GM23338 (cell line): ENCODE measurements at regions not wholly inside any gene's neighbourhood (a gene's known extent, or its start where the extent isn't known, plus 50 kb on each side); places are given as distances from the start of the nearest gene placed in this dataset.

ENCODE experiments used
- ATAC-seq: fragments of 200-7000 bp; cut with Tn5 transposase; 3 replicates; pipeline ENCODE4 v1.9.1; 2020
- DNase-seq: peaks from one replicate; pipeline ENCODE4 v3.0.0-alpha.2; 2015; ENCODE audit warnings: low spot score
- H2AFZ ChIP-seq: fragments of 200-600 bp; sonication (generic); 2 replicates; pipeline ENCODE4 v1.8.0; 2016; ENCODE audit warnings: antibody characterized with exemption, mild to moderate bottlenecking, moderate library complexity
- H3F3A ChIP-seq: fragments of 200-600 bp; sonication (generic); replicated peaks from 2 replicates; pipeline ENCODE4 v1.8.0; 2017; ENCODE audit warnings: antibody characterized with exemption, mixed run types, low read depth
- H3K27ac ChIP-seq: fragments of 200-600 bp; sonication (generic); 2 replicates; pipeline ENCODE4 v1.6.1; 2016; ENCODE audit warnings: low read depth
- H3K27me3 ChIP-seq: fragments of 200-600 bp; sonication (generic); 2 replicates; pipeline ENCODE4 v1.8.0; 2016; ENCODE audit warnings: mild to moderate bottlenecking, mixed run types, moderate library complexity; ENCODE audit not compliant: insufficient read depth
- H3K36me3 ChIP-seq: fragments of 200-600 bp; sonication (generic); 2 replicates; pipeline ENCODE4 v1.8.0; 2016; ENCODE audit warnings: mild to moderate bottlenecking; ENCODE audit not compliant: insufficient read depth
- H3K4me1 ChIP-seq: fragments of 200-600 bp; sonication (generic); 2 replicates; pipeline ENCODE4 v1.8.0; 2016; ENCODE audit warnings: mild to moderate bottlenecking, moderate library complexity; ENCODE audit not compliant: insufficient read depth
- H3K4me2 ChIP-seq: fragments of 200-600 bp; sonication (generic); 2 replicates; pipeline ENCODE4 v1.7.1; 2017; ENCODE audit warnings: mixed run types
- H3K4me3 ChIP-seq: fragments of 200-600 bp; sonication (generic); 2 replicates; pipeline ENCODE4 v1.6.1; 2016; ENCODE audit warnings: mixed run types
- H3K79me2 ChIP-seq: fragments of 200-600 bp; sonication (generic); replicated peaks from 2 replicates; pipeline ENCODE4 v1.8.0; 2017; ENCODE audit warnings: mild to moderate bottlenecking; ENCODE audit not compliant: insufficient read depth
- H3K9me2 ChIP-seq: fragments of 200-600 bp; sonication (generic); 2 replicates; pipeline ENCODE4 v1.8.0; 2017; ENCODE audit not compliant: insufficient read depth
- H4K20me1 ChIP-seq: fragments of 200-600 bp; sonication (generic); replicated peaks from 2 replicates; pipeline ENCODE4 v1.8.0; 2017; ENCODE audit warnings: mild to moderate bottlenecking; ENCODE audit not compliant: insufficient read depth
- H3K27ac Mint-ChIP-seq: 2 replicates; pipeline ENCODE4 v1.8.0; 2020; ENCODE audit warnings: inconsistent platforms, mild to moderate bottlenecking, moderate library complexity, mixed read lengths
- H3K27me3 Mint-ChIP-seq: 3 replicates; pipeline ENCODE4 v1.8.0; 2022; ENCODE audit warnings: low read depth, mild to moderate bottlenecking, moderate library complexity, mixed read lengths, inconsistent platforms; ENCODE audit not compliant: insufficient read depth, poor library complexity
- H3K36me3 Mint-ChIP-seq: 3 replicates; pipeline ENCODE4 v1.8.0; 2021; ENCODE audit warnings: low read depth, mild to moderate bottlenecking, inconsistent platforms, moderate library complexity, mixed read lengths
- H3K4me1 Mint-ChIP-seq: 3 replicates; pipeline ENCODE4 v1.8.0; 2020; ENCODE audit warnings: mild to moderate bottlenecking, inconsistent platforms, mixed read lengths
- H3K4me3 Mint-ChIP-seq: 3 replicates; pipeline ENCODE4 v1.8.0; 2021; ENCODE audit warnings: moderate library complexity, mild to moderate bottlenecking, inconsistent platforms, mixed read lengths
- H3K9me3 Mint-ChIP-seq: 3 replicates; pipeline ENCODE4 v1.8.0; 2020; ENCODE audit warnings: moderate library complexity, mild to moderate bottlenecking, inconsistent platforms, mixed read lengths
- JUNB ChIP-seq: IDR thresholded peaks from one replicate; pipeline ENCODE4 v1.6.1; 2016; ENCODE audit warnings: antibody characterized with exemption; ENCODE audit not compliant: unreplicated experiment
- NANOG ChIP-seq: IDR thresholded peaks from 2 replicates; pipeline ENCODE4 v1.6.1; 2016; ENCODE audit warnings: antibody characterized with exemption, borderline replicate concordance
- ZNF114 ChIP-seq: fragments of 250-450 bp; sonication (Bioruptor Pico); IDR thresholded peaks from 2 replicates; pipeline ENCODE4 v1.5.0; 2020; ENCODE audit warnings: mild to moderate bottlenecking, moderate library complexity
- ZNF331 ChIP-seq: fragments of 250-450 bp; sonication (Bioruptor Pico); IDR thresholded peaks from 2 replicates; pipeline ENCODE4 v1.5.0; 2020; ENCODE audit warnings: low read depth, mild to moderate bottlenecking, moderate library complexity
- TF ChIP-seq, protein P1 (sequence below): IDR thresholded peaks from one replicate; pipeline ENCODE4 v1.6.1; 2018; ENCODE audit warnings: antibody characterized with exemption; ENCODE audit not compliant: unreplicated experiment
- TF ChIP-seq, protein P2 (sequence below), 2 experiments: fragments of 200-600 bp in 1 of 2; sonication (generic) in 1 of 2; conservative IDR thresholded peaks; 2 replicates each; pipeline versions ENCODE4 v1.5.1 to v1.6.1; 2016 to 2017; ENCODE audit warnings: antibody characterized with exemption in 2 of 2, low read depth in 2 of 2, mild to moderate bottlenecking in 2 of 2, moderate library complexity in 1 of 2
- TF ChIP-seq, protein P3 (sequence below): IDR thresholded peaks from 2 replicates; pipeline ENCODE4 v1.6.1; 2016; ENCODE audit warnings: antibody characterized with exemption
- TF ChIP-seq, protein P4 (sequence below): fragments of 250-450 bp; sonication (Bioruptor Pico); IDR thresholded peaks from 2 replicates; pipeline ENCODE4 v1.5.0; 2020; ENCODE audit warnings: mild to moderate bottlenecking, moderate library complexity

DNA sequence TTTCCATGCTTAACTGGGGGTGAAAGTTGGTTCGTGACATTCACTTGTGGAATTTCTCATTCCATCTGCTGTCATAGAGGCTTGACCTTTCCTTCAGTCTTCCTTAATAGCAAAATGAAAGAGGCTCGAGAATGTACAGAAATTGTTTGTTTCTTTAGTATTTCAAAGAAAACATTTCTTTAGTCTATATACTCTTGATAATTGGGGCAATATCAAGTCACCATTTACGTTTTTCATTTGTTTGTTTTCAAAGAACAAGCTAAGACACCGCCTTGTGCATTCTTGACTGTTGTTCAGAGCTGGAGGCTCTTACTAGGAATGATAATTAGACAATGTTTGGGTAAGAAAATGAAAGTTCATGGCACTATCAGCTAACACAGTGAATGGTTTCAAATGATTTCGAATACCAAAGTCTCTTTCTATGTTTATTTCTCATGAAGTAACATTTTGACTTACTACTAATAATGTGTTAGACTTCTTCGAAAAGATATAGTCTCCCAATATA, 835.4 kb downstream of the SEMA5A start (continued):
- TF ChIP-seq, protein P1, sequence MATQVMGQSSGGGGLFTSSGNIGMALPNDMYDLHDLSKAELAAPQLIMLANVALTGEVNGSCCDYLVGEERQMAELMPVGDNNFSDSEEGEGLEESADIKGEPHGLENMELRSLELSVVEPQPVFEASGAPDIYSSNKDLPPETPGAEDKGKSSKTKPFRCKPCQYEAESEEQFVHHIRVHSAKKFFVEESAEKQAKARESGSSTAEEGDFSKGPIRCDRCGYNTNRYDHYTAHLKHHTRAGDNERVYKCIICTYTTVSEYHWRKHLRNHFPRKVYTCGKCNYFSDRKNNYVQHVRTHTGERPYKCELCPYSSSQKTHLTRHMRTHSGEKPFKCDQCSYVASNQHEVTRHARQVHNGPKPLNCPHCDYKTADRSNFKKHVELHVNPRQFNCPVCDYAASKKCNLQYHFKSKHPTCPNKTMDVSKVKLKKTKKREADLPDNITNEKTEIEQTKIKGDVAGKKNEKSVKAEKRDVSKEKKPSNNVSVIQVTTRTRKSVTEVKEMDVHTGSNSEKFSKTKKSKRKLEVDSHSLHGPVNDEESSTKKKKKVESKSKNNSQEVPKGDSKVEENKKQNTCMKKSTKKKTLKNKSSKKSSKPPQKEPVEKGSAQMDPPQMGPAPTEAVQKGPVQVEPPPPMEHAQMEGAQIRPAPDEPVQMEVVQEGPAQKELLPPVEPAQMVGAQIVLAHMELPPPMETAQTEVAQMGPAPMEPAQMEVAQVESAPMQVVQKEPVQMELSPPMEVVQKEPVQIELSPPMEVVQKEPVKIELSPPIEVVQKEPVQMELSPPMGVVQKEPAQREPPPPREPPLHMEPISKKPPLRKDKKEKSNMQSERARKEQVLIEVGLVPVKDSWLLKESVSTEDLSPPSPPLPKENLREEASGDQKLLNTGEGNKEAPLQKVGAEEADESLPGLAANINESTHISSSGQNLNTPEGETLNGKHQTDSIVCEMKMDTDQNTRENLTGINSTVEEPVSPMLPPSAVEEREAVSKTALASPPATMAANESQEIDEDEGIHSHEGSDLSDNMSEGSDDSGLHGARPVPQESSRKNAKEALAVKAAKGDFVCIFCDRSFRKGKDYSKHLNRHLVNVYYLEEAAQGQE = no peak
- TF ChIP-seq NANOG = no peak

DNA sequence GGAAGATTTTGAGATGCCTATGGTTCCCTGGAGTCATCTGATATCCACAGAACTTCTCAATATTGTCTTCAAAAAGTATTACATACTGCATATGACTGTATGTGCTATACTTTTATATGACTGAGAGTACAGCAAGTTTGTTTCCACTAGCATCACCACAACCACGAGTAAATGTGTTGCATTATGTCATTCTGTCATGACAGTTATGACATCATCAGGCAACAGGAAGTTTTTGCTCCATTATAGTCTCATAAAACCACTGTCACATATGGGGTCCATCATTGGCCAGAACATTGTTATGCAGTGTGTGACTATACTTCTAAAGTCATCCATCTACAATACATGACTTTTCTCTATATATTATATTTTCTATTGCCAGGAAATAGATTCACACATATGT, 831.7 kb downstream of the SEMA5A start:
- Histone ChIP-seq H3K4me2 (no peak overlapping the region), H3K79me2 (no peaks in the 10 kb centered on the region), H3K9me2 (peaks cover 4% of the 10 kb centered on the region; the same call in 1 of the 2 replicates), H3K4me1 (no peaks in the 10 kb centered on the region), H3K27me3 (no peaks in the 10 kb centered on the region), H3K27ac (no peak overlapping the region), H2AFZ (no peak overlapping the region), H3F3A (no peaks in the 10 kb centered on the region), H4K20me1 (no peaks in the 10 kb centered on the region), H3K36me3 (no peaks in the 10 kb centered on the region), H3K4me3 (no peak overlapping the region)
- Mint-ChIP-seq H3K4me1 (no peaks in the 10 kb centered on the region), H3K27ac (no peak overlapping the region), H3K9me3 (peaks cover 5% of the 10 kb centered on the region; the same call in 1 of the 3 replicates), H3K27me3 (no peaks in the 10 kb centered on the region), H3K4me3 (no peak overlapping the region), H3K36me3 (no peaks in the 10 kb centered on the region)
- DNase-seq (no peak), ATAC-seq (no peak)
- TF ChIP-seq, protein P2, sequence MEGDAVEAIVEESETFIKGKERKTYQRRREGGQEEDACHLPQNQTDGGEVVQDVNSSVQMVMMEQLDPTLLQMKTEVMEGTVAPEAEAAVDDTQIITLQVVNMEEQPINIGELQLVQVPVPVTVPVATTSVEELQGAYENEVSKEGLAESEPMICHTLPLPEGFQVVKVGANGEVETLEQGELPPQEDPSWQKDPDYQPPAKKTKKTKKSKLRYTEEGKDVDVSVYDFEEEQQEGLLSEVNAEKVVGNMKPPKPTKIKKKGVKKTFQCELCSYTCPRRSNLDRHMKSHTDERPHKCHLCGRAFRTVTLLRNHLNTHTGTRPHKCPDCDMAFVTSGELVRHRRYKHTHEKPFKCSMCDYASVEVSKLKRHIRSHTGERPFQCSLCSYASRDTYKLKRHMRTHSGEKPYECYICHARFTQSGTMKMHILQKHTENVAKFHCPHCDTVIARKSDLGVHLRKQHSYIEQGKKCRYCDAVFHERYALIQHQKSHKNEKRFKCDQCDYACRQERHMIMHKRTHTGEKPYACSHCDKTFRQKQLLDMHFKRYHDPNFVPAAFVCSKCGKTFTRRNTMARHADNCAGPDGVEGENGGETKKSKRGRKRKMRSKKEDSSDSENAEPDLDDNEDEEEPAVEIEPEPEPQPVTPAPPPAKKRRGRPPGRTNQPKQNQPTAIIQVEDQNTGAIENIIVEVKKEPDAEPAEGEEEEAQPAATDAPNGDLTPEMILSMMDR (conservative IDR thresholded peaks at IDR 0.05; ENCODE audit: low read depth in 2 of 2) = no peak
- TF ChIP-seq ZNF331 (CRISPR knock-in tag) (no peak), JUNB (no peak), ZNF114 (CRISPR knock-in tag) (no peak)
- TF ChIP-seq, protein P3, sequence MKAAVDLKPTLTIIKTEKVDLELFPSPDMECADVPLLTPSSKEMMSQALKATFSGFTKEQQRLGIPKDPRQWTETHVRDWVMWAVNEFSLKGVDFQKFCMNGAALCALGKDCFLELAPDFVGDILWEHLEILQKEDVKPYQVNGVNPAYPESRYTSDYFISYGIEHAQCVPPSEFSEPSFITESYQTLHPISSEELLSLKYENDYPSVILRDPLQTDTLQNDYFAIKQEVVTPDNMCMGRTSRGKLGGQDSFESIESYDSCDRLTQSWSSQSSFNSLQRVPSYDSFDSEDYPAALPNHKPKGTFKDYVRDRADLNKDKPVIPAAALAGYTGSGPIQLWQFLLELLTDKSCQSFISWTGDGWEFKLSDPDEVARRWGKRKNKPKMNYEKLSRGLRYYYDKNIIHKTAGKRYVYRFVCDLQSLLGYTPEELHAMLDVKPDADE = no peak
- TF ChIP-seq, protein P1 = no peak
- TF ChIP-seq, protein P4, sequence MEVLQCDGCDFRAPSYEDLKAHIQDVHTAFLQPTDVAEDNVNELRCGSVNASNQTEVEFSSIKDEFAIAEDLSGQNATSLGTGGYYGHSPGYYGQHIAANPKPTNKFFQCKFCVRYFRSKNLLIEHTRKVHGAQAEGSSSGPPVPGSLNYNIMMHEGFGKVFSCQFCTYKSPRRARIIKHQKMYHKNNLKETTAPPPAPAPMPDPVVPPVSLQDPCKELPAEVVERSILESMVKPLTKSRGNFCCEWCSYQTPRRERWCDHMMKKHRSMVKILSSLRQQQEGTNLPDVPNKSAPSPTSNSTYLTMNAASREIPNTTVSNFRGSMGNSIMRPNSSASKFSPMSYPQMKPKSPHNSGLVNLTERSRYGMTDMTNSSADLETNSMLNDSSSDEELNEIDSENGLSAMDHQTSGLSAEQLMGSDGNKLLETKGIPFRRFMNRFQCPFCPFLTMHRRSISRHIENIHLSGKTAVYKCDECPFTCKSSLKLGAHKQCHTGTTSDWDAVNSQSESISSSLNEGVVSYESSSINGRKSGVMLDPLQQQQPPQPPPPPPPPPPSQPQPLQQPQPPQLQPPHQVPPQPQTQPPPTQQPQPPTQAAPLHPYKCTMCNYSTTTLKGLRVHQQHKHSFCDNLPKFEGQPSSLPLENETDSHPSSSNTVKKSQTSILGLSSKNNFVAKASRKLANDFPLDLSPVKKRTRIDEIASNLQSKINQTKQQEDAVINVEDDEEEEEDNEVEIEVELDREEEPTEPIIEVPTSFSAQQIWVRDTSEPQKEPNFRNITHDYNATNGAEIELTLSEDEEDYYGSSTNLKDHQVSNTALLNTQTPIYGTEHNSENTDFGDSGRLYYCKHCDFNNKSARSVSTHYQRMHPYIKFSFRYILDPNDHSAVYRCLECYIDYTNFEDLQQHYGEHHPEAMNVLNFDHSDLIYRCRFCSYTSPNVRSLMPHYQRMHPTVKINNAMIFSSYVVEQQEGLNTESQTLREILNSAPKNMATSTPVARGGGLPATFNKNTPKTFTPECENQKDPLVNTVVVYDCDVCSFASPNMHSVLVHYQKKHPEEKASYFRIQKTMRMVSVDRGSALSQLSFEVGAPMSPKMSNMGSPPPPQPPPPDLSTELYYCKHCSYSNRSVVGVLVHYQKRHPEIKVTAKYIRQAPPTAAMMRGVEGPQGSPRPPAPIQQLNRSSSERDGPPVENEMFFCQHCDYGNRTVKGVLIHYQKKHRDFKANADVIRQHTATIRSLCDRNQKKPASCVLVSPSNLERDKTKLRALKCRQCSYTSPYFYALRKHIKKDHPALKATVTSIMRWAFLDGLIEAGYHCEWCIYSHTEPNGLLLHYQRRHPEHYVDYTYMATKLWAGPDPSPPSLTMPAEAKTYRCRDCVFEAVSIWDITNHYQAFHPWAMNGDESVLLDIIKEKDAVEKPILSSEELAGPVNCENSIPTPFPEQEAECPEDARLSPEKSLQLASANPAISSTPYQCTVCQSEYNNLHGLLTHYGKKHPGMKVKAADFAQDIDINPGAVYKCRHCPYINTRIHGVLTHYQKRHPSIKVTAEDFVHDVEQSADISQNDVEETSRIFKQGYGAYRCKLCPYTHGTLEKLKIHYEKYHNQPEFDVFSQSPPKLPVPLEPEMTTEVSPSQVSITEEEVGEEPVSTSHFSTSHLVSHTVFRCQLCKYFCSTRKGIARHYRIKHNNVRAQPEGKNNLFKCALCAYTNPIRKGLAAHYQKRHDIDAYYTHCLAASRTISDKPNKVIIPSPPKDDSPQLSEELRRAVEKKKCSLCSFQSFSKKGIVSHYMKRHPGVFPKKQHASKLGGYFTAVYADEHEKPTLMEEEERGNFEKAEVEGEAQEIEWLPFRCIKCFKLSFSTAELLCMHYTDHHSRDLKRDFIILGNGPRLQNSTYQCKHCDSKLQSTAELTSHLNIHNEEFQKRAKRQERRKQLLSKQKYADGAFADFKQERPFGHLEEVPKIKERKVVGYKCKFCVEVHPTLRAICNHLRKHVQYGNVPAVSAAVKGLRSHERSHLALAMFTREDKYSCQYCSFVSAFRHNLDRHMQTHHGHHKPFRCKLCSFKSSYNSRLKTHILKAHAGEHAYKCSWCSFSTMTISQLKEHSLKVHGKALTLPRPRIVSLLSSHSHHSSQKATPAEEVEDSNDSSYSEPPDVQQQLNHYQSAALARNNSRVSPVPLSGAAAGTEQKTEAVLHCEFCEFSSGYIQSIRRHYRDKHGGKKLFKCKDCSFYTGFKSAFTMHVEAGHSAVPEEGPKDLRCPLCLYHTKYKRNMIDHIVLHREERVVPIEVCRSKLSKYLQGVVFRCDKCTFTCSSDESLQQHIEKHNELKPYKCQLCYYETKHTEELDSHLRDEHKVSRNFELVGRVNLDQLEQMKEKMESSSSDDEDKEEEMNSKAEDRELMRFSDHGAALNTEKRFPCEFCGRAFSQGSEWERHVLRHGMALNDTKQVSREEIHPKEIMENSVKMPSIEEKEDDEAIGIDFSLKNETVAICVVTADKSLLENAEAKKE (CRISPR knock-in tag) = no peak
